HS-27A (cell line): ENCODE measurements at regions not wholly inside any gene's neighbourhood (a gene's known extent, or its start where the extent isn't known, plus 50 kb on each side); places are given as distances from the start of the nearest gene placed in this dataset.
"Not testable (repeated sequence)": the region's sequence is repeated elsewhere in the genome, so short reads cannot be mapped to it uniquely, and the experiment has no call there.

Experiments
- DNase-seq: peaks from one replicate; pipeline ENCODE4 v3.0.0-alpha.2; 2012; ENCODE audit warnings: low read depth, missing footprints

GRCh38 chr20:48155268-48155667 lies 370.0 kb upstream of the SULF2 start:
- no peak for DNase-seq

GRCh38 chr20:48154040-48154765 lies 368.9 kb upstream of the SULF2 start:
- no peak for DNase-seq

- no peak for DNase-seq
These were observed 368.2 kb upstream of the SULF2 start for GRCh38 chr20:48153523-48153922.

GRCh38 chr20:48153103-48153502 lies 367.8 kb upstream of the SULF2 start:
- no peak for DNase-seq

GRCh38 chr20:48150568-48150967 lies 365.3 kb upstream of the SULF2 start:
- DNase-seq: no peak

GRCh38 chr20:48149902-48150301 lies 364.6 kb upstream of the SULF2 start:
- DNase-seq: no peak

GRCh38 chr20:48148916-48149672 lies 363.8 kb upstream of the SULF2 start:
- no peak for DNase-seq

- DNase-seq: no peak
These were observed 362.7 kb upstream of the SULF2 start for GRCh38 chr20:48148020-48148419.

GRCh38 chr20:48147311-48147710 lies 362.0 kb upstream of the SULF2 start:
- DNase-seq: no peak

GRCh38 chr20:48146877-48147276 lies 361.6 kb upstream of the SULF2 start:
- no peak for DNase-seq

GRCh38 chr20:48146308-48146707 lies 361.0 kb upstream of the SULF2 start:
- DNase-seq: no peak

GRCh38 chr20:48143435-48144081 lies 358.3 kb upstream of the SULF2 start:
- DNase-seq: no peak

- no peak for DNase-seq
These were observed 357.2 kb upstream of the SULF2 start for GRCh38 chr20:48142516-48142773.

- no peak for DNase-seq
These were observed 356.6 kb upstream of the SULF2 start for GRCh38 chr20:48141660-48142515.

GRCh38 chr20:48139262-48140041 lies 354.2 kb upstream of the SULF2 start:
- DNase-seq: no peak

GRCh38 chr20:48132834-48133233 lies 347.6 kb upstream of the SULF2 start:
- no peak for DNase-seq

- no peak for DNase-seq
These were observed 346.3 kb upstream of the SULF2 start for GRCh38 chr20:48131581-48131980.

GRCh38 chr20:48129345-48129942 lies 344.2 kb upstream of the SULF2 start:
- no peak for DNase-seq

GRCh38 chr20:48128436-48128835 lies 343.2 kb upstream of the SULF2 start:
- DNase-seq: no peak

GRCh38 chr20:48127964-48128363 lies 342.7 kb upstream of the SULF2 start:
- not testable (repeated sequence) for DNase-seq

- DNase-seq: not testable (repeated sequence)
These were observed 341.9 kb upstream of the SULF2 start for GRCh38 chr20:48127133-48127532.
